CD4-positive, alpha-beta T cell treated with Interleukin-4 for 1 hour (primary cell): ENCODE measurements at regions not wholly inside any gene's neighbourhood (a gene's known extent, or its start where the extent isn't known, plus 50 kb on each side); places are given as distances from the start of the nearest gene placed in this dataset.
"Not testable (repeated sequence)": the region's sequence is repeated elsewhere in the genome, so short reads cannot be mapped to it uniquely, and the experiment has no call there.

Source experiments
- DNase-seq, 2 donors: peaks; one replicate each; pipeline ENCODE4 v3.0.0-alpha.2; 2020 to 2022

DNA sequence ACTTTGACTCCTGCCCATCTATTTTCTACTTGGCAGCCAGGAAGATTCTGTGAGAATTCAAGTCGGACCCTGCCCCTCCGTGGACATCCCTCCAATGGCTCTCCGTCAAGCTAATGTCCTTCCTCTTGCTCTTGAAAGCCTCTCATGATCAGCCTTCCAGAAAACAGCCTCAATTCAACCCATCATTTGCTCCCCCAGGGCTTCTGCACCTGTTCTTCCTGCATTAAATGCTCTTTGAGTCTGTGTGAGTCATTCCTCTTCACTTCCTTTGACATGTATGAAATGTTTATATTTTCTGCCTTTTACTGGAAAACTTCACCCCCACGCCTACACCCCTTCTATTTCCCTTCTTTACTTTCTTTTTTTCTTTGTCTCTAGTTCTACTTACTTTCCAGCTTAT, 734.1 kb upstream of the ZP4 start:
- no peak for DNase-seq

DNA sequence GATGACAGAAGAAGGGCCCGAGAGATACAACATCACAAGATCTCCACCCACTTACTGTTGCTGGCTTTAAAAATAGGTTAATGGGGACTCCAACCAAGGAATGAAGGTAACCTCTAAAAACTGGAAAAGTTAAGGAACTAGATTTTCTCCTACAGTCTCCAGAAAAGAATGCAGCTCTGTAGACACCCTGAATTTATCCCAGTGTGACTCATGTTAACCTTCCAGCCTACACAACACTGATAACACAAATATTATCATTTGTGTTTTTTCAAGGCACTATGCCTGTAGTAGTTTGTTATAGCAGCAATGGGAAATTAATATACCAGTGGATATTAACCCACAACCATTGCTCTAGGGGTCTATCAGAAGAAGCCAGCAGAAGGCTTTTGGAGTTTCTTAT, 730.7 kb upstream of the ZP4 start:
- DNase-seq: no peak

DNA sequence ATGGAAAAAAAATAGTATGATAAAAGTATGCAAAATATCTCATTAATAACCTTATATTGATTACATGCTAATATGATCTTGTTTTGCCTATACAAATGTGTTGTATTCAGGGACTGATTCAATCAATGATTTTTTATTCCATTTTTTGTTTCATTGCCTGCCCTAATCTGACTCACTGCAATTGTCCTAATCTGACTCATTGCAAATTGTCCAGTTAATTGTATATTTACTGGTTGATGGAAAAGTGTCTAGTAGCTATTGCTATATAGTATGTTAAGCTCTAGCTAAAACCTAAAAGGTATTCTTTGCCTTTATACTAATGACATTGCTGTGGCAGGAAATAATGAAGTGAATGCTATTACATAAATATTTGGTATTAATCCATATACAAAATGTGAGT, 728.9 kb upstream of the ZP4 start:
- DNase-seq: no peak

DNA sequence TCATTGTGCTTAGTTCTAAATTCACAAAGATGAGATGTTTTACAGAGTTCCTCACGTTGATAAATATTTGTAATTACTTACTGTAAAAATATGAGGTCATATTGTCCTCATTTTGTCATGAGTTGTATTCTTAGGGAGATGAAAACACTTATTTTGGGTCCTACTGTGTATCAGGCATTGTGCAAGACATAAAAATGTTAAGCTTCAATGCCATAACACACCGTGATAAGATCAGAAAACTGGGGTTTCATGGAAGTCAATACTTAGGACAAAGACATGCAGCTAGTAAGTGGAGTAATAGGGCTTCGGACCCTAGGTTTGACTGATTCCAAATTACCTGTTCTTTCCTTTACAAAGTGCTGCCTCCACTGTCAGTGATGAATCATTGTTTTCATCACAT, 720.7 kb upstream of the ZP4 start:
- DNase-seq: no peak

DNA sequence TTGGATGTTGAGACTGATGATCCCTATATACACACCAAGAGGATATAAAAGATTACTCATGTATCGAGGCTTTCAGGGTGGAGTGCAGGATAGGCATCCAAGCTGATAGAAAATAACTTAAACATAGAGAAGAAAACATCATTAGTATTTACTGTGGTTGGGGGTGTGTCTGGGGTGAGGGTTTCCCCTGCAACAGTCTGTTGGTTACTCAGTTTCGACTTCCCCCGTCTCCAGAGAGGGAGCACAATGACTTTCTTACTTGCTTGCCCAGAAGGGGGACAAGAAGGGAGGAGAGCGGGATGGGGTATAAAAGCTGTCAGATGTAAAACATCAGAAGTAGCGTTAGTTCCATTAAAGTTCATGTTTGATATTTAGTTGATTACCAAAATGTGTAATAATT, 717.4 kb upstream of the ZP4 start:
- no peak for DNase-seq

DNA sequence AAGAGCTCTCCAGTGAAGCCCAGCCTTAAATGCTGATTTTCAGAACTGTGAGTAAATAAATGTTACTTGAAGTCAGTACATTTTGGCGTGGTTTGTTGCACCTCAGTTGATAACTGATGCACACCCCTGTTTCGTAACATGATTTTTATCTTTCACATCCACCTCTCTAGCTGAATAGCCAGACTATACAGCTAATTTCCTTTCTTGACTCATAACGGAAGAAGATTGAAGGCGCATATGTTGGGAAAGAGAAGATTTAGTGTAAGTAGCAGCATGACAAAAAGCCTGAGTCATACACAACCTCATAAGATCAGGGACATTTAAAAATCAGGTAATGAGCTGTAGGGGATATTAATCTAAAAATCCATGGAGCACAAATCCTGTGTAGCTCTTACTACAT, 716.2 kb upstream of the ZP4 start:
- DNase-seq: no peak

DNA sequence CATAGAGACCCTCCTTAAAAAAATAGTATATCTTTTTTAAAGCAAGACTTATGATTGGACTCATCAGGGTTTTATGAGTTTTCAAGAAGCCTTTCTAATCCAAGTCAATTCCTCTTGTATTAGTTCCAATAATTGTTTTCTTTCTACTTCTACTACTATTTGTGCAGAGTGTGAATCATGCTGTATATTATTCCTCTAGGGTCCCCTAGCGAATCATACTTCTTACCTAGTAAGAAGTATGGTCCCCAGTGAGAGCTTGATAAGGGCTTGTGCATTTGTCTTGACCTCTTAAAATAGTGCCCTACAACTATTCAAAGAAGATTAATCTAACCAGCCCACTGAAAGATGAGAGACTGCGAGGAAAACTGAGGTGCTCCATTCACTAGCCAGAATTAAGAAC, 715.7 kb upstream of the ZP4 start:
- no peak for DNase-seq

DNA sequence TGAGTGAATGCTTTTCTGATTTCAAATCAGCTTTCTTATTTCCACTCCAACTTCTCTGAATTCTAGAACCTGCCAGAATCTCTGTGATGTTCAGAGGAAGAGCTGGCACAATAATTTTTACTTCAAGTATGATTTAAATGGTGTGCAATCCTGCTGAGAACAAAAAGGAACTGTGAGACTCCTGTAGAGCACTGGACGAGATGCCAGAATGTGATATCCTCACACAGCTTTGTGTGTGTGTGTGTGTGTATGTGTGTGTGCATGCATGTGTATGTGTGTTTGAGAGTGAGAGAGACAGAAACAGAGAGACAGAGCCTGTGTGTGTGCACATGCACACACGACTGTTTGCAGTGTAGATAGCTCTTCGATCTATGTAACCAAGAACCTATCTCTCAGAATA, 713.6 kb upstream of the ZP4 start:
- DNase-seq: no peak

DNA sequence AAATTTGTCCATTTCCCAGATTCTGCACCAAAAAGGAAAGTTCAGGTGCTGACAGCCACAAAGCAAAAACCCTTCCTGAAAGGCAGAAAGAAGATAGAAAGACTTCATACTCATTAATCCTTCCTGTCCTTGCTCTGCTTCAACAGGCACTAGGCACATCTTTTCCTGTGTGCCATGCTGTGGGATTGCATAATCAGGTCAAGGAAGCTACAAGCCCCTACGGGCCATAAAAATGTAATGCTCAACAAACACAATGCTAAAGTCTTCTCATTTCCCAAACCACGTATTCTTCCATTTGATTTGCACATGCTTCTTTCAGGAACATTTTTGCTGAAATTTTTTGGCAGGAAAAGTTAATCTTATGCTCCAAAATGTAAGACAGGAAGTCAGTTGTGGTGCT, 710.9 kb upstream of the ZP4 start:
- not testable (repeated sequence) for DNase-seq

DNA sequence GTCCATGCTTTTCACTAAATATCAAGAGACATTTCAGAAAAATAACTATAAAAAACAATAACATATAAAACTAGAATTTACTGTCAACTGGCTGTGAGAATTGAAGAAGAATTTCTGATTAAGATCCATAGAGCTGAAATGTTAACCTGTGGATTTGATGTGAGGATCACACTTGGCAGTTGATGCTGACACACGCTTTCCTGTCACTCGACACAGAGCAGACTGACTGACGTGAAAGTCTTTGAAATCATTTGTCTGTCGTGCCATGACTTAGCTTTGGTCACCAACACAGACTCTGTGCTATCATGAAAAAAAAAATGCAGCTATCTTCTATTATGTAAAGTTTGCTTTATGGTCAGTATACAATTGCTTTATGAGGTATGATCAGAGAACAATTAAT, 706.0 kb upstream of the ZP4 start:
- no peak for DNase-seq

DNA sequence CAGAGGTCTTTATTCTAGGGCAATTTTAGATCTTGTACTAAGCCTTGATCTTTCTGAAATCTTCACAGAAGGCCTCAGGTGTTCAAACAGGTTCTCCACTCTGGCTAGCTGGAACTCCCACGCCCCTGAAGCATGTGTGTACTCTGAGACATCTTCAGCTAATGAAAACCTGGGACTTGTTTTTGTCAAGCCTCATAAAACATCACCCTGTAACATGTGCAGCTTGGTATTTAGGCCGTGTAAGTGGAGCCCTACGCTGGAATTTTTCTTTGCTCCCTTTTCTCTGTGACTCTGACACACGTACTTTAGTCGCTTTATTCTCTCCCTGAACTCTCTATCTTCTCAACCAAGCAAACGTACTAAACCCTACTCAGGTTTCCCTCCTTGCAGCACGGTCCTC, 701.9 kb upstream of the ZP4 start:
- no peak for DNase-seq

DNA sequence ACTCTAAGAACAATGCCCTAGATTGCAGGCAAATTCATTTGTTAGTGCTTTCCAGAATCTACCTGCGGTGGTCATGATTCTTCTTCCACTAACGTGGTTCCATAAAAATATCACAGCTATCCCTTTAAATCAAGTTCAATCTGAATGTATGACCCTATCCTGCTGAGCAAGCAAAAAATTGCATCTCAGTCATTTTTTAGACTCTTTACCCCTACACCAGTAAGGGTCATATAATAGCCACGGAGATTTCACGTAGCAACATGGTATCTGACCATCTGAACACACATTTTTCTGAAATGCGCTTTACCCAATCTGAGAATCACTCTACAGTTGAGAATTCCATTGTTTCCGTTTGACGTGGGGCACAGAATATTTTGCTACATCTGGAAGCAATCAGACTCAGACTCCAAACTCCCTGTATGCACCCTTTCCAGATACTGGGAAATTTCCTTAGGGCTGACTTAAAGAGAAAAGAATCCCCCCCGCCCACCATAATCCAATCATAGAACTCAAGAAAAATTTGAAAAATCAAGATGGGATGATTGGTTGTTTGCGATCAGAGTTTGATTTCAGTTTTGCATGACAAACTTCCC, 699.2 kb upstream of the ZP4 start:
- no peak for DNase-seq

DNA sequence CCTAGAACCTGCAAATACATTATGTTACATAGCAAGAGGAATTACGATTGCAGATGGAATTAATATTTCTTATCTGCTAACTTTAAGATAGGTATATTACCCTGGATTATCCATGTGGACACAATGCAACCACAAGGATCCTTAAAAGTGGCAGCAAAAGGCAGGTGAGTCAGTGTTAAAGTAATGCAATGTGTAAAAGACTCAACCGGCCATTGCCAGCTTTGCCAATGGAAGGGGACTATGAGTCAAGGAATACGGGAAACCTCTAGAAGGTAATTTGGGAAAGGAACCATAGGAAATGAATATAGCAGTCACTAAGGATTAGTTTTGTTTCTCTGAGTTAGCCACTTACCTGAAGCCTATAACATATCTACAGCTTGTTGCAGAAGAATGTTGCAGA, 692.1 kb upstream of the ZP4 start:
- no peak for DNase-seq

DNA sequence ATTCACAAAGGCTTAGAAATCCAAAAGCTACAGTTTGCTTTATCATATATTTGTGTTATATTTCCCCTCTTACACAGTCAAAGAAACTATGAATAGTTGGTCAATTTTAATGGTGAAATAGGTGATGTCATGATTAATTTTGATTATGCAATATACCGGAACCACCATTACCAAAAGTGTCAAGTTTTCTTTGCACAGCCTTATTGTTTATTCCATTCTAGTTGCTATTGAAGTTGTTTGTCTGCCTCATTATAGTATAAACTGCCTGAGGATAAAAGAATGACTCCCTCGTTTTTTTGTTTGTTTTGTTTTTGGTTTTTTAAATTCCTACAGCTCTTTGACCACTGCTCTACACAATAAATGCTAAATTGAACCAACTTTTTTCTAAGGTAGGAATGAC, 690.6 kb upstream of the ZP4 start:
- no peak for DNase-seq

DNA sequence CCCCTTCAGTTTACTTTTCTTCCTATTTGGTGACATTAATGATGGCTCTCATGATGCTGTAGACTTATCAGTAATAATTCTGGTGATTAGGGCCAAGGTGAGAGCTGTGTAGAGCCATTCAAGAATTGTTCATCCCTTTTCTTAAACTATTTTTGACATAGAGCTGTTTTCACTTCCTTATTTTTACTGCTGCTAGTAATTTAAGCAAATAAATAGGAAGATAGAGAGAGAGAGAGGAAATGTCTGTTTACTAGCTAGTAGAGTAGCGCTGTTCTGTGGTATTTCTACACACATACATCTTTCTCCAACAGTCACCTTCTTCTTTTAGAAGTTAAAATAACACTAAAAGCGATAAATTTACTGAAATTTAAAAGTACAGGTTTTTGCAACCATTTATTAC, 678.0 kb upstream of the ZP4 start:
- DNase-seq: no peak

DNA sequence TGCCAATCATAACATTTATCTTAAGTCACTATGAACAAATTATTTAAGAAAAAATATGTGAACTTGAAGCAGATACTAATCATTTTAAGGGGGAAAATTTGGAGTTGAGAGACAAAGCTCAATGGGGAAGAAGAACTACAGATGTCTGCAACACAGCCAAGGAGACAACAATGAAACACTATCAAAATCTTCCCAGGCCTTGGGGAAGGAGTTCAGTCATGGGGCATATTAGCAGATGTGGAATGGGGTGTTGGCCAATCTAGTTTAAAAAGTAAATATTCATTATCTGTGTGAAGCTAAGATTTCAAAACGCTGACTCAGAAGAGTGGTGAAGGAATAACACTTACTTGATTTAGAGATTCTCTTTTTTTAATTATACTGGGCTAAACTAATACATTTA, 671.6 kb upstream of the ZP4 start:
- DNase-seq: no peak

DNA sequence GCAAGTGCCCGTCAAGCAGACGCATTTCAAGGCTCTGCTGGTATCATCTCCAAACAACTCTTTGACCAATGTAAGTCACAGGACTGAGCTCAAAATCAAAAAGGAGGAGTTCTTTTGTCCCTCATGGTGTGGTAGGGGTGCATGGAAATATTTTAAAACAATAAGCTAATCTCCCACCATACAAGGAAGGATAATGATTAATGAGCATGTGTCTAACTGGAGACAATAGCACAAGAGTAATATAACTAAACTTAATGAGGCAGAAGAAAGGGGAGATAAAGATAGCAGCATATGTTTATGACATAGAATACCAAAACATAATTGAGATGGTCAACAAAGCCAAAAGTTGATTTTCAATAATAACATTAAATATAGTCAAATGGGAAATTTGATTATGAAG, 668.0 kb upstream of the ZP4 start:
- DNase-seq: no peak

DNA sequence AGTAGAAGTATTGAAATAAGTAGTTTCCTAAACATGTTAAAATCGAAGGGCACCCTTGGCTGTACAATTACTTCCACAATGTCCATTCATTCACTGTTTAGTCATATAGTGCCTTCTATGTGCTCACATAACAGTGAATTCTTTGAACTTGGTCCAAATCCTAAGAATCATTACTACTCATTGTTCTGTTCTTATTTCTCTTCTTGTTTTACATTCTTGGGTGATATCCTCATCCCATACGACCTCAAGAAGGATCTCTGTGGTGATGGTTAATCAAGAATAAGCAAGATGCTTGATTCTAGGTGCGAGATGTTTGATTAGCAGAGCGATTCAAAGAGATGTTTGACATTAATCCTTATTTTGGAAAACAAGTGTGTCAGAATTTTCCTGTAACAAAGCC, 667.4 kb upstream of the ZP4 start:
- no peak for DNase-seq

DNA sequence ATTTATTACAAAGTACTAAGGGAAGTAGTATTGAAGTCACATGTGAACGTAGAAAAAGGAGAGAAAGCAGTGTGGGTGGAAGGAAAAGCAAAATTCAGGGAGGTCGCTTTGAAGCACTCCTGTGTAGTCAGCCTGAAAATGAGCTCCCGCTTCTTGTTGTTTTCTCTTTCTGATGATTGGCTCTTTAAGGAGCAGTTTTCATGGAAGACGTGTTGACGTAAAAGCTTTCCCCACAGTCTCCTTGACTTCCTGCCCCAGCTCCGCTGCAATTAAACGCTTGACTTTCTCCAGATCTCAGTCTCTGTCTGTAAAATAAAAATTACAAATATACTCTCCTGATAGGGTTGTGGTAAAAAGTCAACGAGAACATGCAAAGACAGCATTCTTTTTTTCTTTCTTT, 661.5 kb upstream of the ZP4 start:
- DNase-seq: no peak

DNA sequence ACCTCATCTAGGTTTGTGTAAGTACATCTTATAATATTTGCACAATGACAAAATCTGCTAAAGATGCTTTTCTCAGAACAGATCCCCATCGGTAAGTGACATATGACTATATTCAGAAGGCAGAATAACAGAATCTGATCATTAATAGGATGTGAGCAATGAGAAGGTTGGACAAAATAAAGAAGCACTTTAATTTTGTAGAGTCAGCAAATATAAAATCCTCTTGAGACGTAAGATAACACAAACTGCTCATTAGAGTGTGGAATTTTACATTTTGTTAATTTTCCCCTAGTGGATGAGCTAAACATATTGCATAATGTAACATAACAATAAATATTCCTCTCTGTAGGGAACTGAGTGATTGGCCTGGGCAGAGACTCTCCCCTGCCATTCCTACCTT, 658.4 kb upstream of the ZP4 start:
- no peak for DNase-seq

DNA sequence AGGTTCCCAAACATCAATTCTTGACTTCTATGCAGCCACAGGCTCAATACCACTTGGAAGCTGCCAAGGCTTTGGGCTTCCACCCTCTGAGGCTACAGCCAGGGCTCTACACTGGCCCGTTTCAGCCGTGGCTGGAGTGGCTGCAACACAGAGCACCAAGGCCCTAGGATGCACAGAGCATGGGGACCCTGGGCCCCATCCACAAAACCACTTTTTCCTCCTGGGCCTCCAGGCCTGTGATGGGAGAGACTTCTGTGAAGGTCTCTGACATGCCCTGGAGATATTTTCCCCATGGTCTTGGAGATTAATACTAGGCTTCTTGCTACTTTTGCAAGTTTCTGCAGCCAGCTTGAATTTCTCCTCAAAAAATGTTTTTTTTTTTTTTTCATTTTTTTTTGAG, 655.4 kb upstream of the ZP4 start:
- DNase-seq: no peak

DNA sequence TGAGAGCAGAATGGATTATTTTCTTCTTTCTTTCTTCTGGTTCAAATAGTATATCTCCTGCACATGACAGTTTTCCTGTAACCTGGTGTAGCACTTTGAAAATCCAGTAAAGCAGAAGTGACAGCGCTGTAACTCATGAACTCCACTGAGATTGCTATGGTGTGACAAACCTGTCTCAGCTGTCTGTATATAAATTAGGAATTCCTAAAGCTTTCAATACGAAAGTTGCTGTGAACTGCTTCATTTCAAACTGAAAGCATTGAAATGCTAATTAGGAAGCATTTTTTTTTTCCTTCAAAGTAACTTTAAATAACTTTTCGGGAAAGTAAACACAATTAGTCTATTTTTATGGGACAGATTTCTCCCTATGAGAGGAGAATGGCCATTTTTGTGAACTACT, 646.9 kb upstream of the ZP4 start:
- DNase-seq: no peak

DNA sequence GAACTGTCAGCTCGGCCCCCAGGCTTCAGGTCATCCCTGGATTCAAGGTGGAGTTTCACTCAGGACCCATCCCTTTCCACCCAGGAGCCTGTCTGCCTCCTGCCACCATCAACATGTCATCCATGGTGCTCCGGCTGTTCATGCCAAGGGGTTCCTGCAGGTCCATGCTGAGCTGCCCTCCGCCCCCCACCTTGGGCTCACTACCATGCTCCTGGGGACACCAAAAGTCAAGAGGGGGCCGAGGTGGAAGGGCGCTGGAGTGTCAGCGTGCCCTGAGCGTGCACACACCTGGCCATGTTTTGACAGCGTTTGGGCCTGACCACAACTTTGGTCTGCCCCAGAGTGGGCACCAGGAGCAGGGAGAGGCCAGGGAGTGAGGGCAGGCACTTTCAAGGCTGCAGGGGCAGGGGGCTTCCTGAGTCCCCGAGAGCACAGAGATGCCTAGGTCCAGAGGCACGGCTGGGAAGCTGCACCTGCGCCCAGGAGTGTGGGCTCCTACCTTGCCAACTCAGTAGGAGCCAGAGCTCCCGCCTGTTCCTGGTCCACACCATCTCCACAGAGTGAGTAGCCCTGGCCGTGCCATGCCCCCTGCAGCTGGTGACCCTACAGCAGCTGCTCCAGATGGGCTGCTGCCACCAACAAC, 639.6 kb upstream of the ZP4 start:
- DNase-seq: no peak

DNA sequence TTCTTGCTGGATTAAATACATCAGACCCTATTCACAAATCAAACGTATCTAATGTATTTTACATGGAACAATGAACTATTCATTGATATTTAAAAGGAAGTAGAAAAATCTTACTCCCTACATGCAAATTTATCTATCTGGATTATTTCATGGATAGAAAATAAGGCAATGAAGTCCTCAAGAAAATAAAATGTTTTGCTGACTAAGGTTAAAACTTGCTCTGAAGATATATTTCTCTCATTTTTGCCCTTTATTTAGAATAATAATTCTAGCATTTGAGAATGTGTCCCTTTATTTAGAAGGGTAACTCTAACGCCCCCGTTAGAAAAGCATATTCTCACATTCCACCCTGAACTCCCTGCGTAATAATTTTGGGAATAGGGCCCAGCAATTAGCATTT, 627.0 kb upstream of the ZP4 start:
- no peak for DNase-seq

DNA sequence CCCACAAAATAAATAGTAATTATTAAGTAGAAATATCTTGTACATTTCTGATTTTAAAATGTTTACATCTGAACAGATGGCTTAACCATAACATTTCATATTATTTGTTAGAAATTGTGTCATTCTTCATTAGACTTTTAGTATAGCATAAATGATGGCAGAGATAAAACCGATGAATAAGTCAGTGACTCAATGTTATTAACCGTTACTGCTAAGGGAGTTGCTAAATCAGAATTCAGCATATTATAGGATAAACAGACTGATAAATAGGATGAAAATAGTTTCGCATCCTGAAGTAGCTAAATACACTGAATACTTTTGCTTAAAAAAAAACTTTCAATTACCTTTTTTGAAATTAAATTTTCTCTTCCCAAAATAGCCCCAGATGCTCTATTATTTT, 610.6 kb upstream of the ZP4 start:
- DNase-seq: no peak

DNA sequence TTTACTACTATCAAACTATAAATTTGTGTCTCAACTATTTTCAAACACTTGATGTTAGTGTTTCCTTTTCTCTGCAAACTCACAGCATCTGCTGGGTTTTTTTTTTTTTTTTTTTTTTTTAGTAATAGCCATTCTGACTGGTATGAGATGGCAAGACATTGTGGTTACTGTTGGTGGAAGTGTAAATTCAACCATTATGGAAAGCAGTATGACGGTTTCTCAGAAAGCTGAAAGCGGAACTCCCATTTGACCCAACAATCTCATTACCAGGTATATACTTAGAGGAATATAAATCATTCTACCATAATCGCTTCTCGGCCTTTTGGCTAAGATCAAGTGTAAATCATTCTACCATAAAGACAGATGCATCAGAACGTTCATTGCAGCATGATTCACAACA, 608.3 kb upstream of the ZP4 start:
- DNase-seq: no peak
